ENCODE measurements at regions not wholly inside any gene's neighbourhood (a gene's known extent, or its start where the extent isn't known, plus 50 kb on each side); places are given as distances from the start of the nearest gene placed in this dataset.
"Not testable (repeated sequence)": the region's sequence is repeated elsewhere in the genome, so short reads cannot be mapped to it uniquely, and the experiment has no call there.

- H3K4me3 ChIP-seq (ENCODE audit: low read depth, low read length): no peak overlapping the region
- POLR2A ChIA-PET: no interaction called here
- no peak for DNase-seq (ENCODE audit: low read depth, low spot score)
- CTCF ChIA-PET: no interaction called here
- TF ChIP-seq, protein P1, sequence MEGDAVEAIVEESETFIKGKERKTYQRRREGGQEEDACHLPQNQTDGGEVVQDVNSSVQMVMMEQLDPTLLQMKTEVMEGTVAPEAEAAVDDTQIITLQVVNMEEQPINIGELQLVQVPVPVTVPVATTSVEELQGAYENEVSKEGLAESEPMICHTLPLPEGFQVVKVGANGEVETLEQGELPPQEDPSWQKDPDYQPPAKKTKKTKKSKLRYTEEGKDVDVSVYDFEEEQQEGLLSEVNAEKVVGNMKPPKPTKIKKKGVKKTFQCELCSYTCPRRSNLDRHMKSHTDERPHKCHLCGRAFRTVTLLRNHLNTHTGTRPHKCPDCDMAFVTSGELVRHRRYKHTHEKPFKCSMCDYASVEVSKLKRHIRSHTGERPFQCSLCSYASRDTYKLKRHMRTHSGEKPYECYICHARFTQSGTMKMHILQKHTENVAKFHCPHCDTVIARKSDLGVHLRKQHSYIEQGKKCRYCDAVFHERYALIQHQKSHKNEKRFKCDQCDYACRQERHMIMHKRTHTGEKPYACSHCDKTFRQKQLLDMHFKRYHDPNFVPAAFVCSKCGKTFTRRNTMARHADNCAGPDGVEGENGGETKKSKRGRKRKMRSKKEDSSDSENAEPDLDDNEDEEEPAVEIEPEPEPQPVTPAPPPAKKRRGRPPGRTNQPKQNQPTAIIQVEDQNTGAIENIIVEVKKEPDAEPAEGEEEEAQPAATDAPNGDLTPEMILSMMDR (IDR thresholded peaks at IDR 0.05; ENCODE audit: insufficient read depth, low read length, missing control alignments): no peak
These were observed 874.7 kb upstream of the GBE1 start for GRCh38 chr3:82636177-82636576.

GRCh38 chr3:82633319-82633718 lies 871.9 kb upstream of the GBE1 start:
- POLR2A ChIA-PET: no interaction called here
- CTCF ChIA-PET: no interaction called here
- no peak for DNase-seq (ENCODE audit: low read depth, low spot score)
- TF ChIP-seq, protein P1 (IDR thresholded peaks at IDR 0.05; ENCODE audit: insufficient read depth, low read length, missing control alignments): no peak
- no peak overlapping the region for H3K4me3 ChIP-seq (ENCODE audit: low read depth, low read length)

DNA sequence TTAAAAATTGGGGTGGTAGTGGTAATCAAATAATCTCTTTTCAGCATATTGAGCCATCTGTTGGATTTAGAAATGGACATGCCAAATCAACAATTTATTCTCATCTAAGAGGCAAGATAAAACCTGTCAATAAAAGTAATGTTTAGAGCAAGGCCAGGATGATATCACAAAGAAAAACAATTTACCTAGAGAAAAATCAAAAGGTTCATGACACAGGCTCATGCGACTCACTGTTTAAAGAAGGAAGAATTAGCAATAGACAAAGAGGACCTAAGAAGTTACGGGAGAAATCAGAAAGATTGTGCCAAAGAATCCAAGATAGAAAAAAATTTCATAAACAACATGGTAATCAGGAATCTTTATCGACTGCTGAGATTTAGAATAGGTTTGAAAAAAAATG lies 868.5 kb upstream of the GBE1 start:
- no peak overlapping the region for H3K4me3 ChIP-seq (ENCODE audit: low read depth, low read length)
- TF ChIP-seq, protein P1 (IDR thresholded peaks at IDR 0.05; ENCODE audit: insufficient read depth, low read length, missing control alignments): no peak
- CTCF ChIA-PET: no interaction called here
- POLR2A ChIA-PET: no interaction called here
- DNase-seq (ENCODE audit: low read depth, low spot score): no peak

DNA sequence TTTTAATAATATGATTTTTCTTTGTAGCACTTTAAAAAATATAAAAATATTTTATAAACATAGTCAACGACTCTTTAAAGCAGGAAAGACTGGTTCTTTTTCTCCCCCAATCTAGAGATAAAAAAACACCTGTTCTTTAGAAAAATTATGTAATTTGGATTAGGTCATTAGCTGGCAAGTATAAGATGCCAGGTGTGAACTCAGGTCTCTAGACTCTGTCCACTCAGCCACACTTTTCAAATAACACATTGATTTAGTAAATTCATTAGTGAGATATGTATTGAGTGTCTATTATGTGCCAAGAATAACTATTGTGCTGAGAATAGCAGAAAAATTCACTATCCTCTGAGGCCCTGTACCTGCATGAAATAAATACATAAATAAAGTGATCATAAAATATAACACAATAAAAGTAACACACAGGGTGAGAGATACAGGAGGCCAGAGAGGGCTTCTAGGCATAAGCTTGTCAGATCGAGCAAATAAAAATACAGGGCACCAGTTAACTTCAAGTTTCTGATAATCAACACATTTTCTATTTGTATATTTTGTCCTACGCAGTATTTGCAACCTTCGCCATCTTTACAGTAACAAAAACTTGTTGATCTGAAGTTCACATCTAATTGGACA lies 867.1 kb upstream of the GBE1 start:
- TF ChIP-seq, protein P1 (IDR thresholded peaks at IDR 0.05; ENCODE audit: insufficient read depth, low read length, missing control alignments): no peak
- DNase-seq (ENCODE audit: low read depth, low spot score): no peak
- H3K4me3 ChIP-seq (ENCODE audit: low read depth, low read length): no peak overlapping the region
- ChIA-PET CTCF (no interaction called here), POLR2A (no interaction called here)

DNA sequence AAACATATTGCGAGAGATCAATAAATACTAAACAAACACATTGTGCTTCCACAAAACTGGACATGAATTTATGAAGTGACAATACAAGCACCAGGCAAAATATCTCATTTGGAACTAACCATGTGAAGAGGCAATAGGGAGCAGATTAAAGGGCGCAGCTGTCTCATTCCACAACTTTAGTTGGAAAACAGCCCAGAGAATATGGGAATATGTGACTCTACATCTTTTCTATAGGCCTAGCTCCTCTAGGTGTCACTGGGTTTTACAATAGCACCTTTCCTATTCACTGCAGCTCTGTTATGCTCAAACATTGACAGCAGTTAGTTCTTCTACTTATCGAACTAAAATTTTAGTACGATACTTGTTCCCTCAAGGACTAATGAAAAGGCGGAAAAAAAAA lies 866.3 kb upstream of the GBE1 start:
- ChIA-PET CTCF (no interaction called here), POLR2A (no interaction called here)
- H3K4me3 ChIP-seq (ENCODE audit: low read depth, low read length): no peak overlapping the region
- DNase-seq (ENCODE audit: low read depth, low spot score): no peak
- TF ChIP-seq, protein P1 (IDR thresholded peaks at IDR 0.05; ENCODE audit: insufficient read depth, low read length, missing control alignments): no peak

DNA sequence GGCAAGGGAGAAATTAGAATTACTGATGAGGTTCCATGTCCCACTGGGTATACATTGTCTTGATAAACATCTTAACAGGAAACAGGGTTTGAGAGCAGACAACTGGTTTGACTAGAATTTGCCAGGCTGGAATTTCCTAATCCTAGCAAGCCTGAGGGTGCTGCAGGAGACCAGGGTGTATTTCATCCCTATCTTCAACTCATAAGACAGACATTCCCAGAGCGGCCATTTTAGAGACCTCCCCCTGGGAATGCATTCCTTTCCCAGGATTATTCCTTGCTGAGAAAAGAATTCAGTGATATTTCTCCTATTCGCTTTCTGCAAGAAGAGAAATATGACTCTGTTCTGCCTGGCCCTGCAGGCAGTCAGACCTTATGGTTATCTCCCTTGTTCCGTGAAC lies 859.3 kb upstream of the GBE1 start:
- DNase-seq (ENCODE audit: low read depth, low spot score); POLR2A ChIA-PET; H3K4me3 ChIP-seq (ENCODE audit: low read depth, low read length); CTCF ChIA-PET: not testable (repeated sequence)

DNA sequence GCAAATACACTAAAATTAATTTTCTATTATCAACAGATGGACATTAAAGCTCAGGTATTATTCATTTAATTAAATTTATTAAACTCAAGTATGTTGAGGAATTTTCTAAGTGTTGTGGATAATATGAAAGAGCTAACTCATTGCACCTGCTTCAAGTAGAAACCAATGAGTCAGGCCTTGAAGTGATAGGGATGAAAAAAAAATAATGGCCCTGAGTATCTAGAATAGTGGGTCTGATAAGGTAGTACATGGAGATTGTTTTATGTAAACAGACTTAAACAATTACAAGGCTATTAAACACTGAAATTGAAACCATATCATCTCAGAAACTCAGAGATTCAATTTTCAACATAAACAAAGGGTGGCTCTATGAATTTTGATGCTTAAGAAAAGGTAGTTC lies 857.1 kb upstream of the GBE1 start:
- TF ChIP-seq, protein P1 (IDR thresholded peaks at IDR 0.05; ENCODE audit: insufficient read depth, low read length, missing control alignments): no peak
- ChIA-PET POLR2A (no interaction called here), CTCF (no interaction called here)
- DNase-seq (ENCODE audit: low read depth, low spot score): no peak
- no peak overlapping the region for H3K4me3 ChIP-seq (ENCODE audit: low read depth, low read length)
